B cell (primary cell): ENCODE measurements at regions not wholly inside any gene's neighbourhood (a gene's known extent, or its start where the extent isn't known, plus 50 kb on each side); places are given as distances from the start of the nearest gene placed in this dataset.

Experiments
- ATAC-seq: fragments of 200-7000 bp; cut with Tn5 transposase; one replicate; pipeline ENCODE4 v1.10.0; 2021; ENCODE audit warnings: low read depth, mild to moderate bottlenecking, moderate number of reproducible peaks, moderate library complexity
- CTCF ChIA-PET: fragments of 350-600 bp; sonication (Branson Sonifier 250); formaldehyde crosslinking; loops from one replicate; lab custom pipeline; 2021; ENCODE audit warnings: antibody characterized with exemption, inconsistent platforms; lab: Charles Lee
- POLR2A ChIA-PET: fragments of 350-600 bp; sonication (Branson Sonifier 250); formaldehyde crosslinking; loops from one replicate; lab custom pipeline; 2021; ENCODE audit warnings: antibody characterized with exemption; lab: Charles Lee
- DNase-seq: peaks from one replicate; pipeline ENCODE4 v3.0.0; 2013
- H2AFZ ChIP-seq: 2 replicates; pipeline ENCODE4 v1.6.1; 2012; ENCODE audit warnings: mild to moderate bottlenecking, low read depth, low read length; ENCODE audit not compliant: insufficient read depth, poor library complexity, severe bottlenecking
- H3K27ac ChIP-seq, 2 donors: 1 replicate in 1 of 2; 2 replicates in 1 of 2; pipeline ENCODE4 v1.5.1; 2012 to 2013; ENCODE audit warnings: low read length in 2 of 2, mild to moderate bottlenecking in 2 of 2, moderate library complexity in 1 of 2
- H3K27me3 ChIP-seq, 4 experiments: fragments of 200-600 bp in 1 of 4; sonication (generic) in 1 of 4; replicated peaks in 1 of 4; 1 replicate in 2 of 4; 2 replicates in 2 of 4; pipeline versions ENCODE4 v1.6.1 to v1.7.0; 2013 to 2016; ENCODE audit warnings: low read length in 3 of 4, mild to moderate bottlenecking in 2 of 4, mixed read lengths in 1 of 4, moderate library complexity in 1 of 4; ENCODE audit not compliant: insufficient read depth in 4 of 4, control insufficient read depth in 3 of 4; ENCODE audit errors: control extremely low read depth in 1 of 4
- H3K36me3 ChIP-seq, 2 experiments: replicated peaks in 1 of 2; 1 replicate in 1 of 2; 2 replicates in 1 of 2; pipeline versions ENCODE4 v1.6.1 to v1.7.1; 2013; ENCODE audit warnings: low read length in 1 of 2; ENCODE audit not compliant: insufficient read depth in 2 of 2, control insufficient read depth in 1 of 2; ENCODE audit errors: control extremely low read depth in 1 of 2, extremely low read depth in 1 of 2
- H3K4me1 ChIP-seq, 2 donors: fragments of 200-600 bp in 1 of 2; sonication (generic) in 1 of 2; 1 replicate in 1 of 2; 2 replicates in 1 of 2; pipeline versions ENCODE4 v1.5.1 to v1.6.1; 2013 to 2017; ENCODE audit warnings: low read length in 2 of 2; ENCODE audit not compliant: control insufficient read depth in 2 of 2, insufficient read depth in 2 of 2
- H3K4me2 ChIP-seq: replicated peaks from 2 replicates; pipeline ENCODE3; 2012; ENCODE audit warnings: mild to moderate bottlenecking, low read depth, low read length; ENCODE audit not compliant: poor library complexity, severe bottlenecking
- H3K4me3 ChIP-seq, 5 experiments: fragments of 200-600 bp in 1 of 5; sonication (generic) in 1 of 5; 1 replicate in 3 of 5; 2 replicates in 2 of 5; pipeline versions ENCODE4 v1.5.1 to v1.7.0; 2011 to 2016; ENCODE audit warnings: low read length in 4 of 5, mild to moderate bottlenecking in 4 of 5, low read depth in 2 of 5, control low read depth in 1 of 5, moderate library complexity in 1 of 5; ENCODE audit not compliant: insufficient read depth in 1 of 5; ENCODE audit errors: control extremely low read depth in 1 of 5, extremely low read depth in 1 of 5
- H3K79me2 ChIP-seq: fragments of 200-600 bp; sonication (generic); one replicate; pipeline ENCODE4 v1.6.0; 2016; ENCODE audit warnings: low read length; ENCODE audit not compliant: control insufficient read depth, insufficient read depth
- H3K9ac ChIP-seq: fragments of 200-600 bp; sonication (generic); 2 replicates; pipeline ENCODE4 v1.6.1; 2017; ENCODE audit warnings: mild to moderate bottlenecking, low read length, moderate library complexity
- H3K9me3 ChIP-seq, 3 donors: one replicate each; pipeline versions ENCODE4 v1.6.1 to v1.7.1; 2013; ENCODE audit warnings: low read length in 2 of 3; ENCODE audit not compliant: control insufficient read depth in 2 of 3, insufficient read depth in 1 of 3; ENCODE audit errors: control extremely low read depth in 1 of 3
- H4K20me1 ChIP-seq: 2 replicates; pipeline ENCODE4 v1.6.0; 2012; ENCODE audit warnings: mild to moderate bottlenecking, low read length; ENCODE audit not compliant: insufficient read depth, control insufficient read depth, poor library complexity, severe bottlenecking
- H3K27ac Mint-ChIP-seq: one replicate; pipeline ENCODE4 v1.8.0; 2021; ENCODE audit warnings: mixed read lengths
- H3K27me3 Mint-ChIP-seq: one replicate; pipeline ENCODE4 v1.8.0; 2021; ENCODE audit warnings: mixed read lengths
- H3K4me1 Mint-ChIP-seq: one replicate; pipeline ENCODE4 v1.8.0; 2021; ENCODE audit warnings: mixed read lengths
- H3K4me3 Mint-ChIP-seq: one replicate; pipeline ENCODE4 v1.8.0; 2021; ENCODE audit warnings: mixed read lengths
- H3K9me3 Mint-ChIP-seq: one replicate; pipeline ENCODE4 v1.8.0; 2022; ENCODE audit warnings: mixed read lengths; ENCODE audit not compliant: insufficient read depth
- CTCF ChIP-seq: fragments of 200-600 bp; IDR thresholded peaks from one replicate; pipeline ENCODE4 v1.8.0; 2022; ENCODE audit warnings: antibody characterized with exemption, mild to moderate bottlenecking
- EZH2 ChIP-seq: IDR thresholded peaks from 2 replicates; pipeline ENCODE4 v1.6.1; 2012; ENCODE audit warnings: borderline replicate concordance, low read depth, mild to moderate bottlenecking, moderate library complexity, low read length; ENCODE audit not compliant: insufficient read depth, poor library complexity, severe bottlenecking
- WGBS: methylation state at CpG from one replicate; pipeline ENCODE4 v1.1.5; 2013; ENCODE audit warnings: missing lambda C conversion rate; ENCODE audit not compliant: insufficient coverage; 5-methylcytosine and 5-hydroxymethylcytosine counted together
- intact Hi-C: fragments of 100-400 bp; cut with micrococcal nuclease; formaldehyde crosslinking; loops from one replicate; pipeline ENCODE4 v1.10.0; 2022

GRCh38 chr6:40903456-40903855 lies 135.6 kb downstream of the UNC5CL start:
- Histone ChIP-seq H2AFZ (no peak overlapping the region), H3K27ac (no peak overlapping the region), H4K20me1 (no peaks in the 10 kb centered on the region), H3K4me3 (no peak overlapping the region), H3K4me1 (no peaks in the 10 kb centered on the region), H3K27me3 (peaks cover 0 to 8% (median 3%) of the 10 kb centered on the region in 4 experiments), H3K4me2 (no peak overlapping the region), H3K79me2 (no peaks in the 10 kb centered on the region), H3K9ac (no peak overlapping the region), H3K36me3 (no peaks in the 10 kb centered on the region), H3K9me3 (no peaks in the 10 kb centered on the region)
- ChIA-PET CTCF (no interaction called here), POLR2A (no interaction called here)
- DNase-seq (no peak), ATAC-seq (no peak)
- no peak overlapping the region for H3K4me3 Mint-ChIP-seq
- TF ChIP-seq CTCF (no peak), EZH2 (no peak)
- WGBS = no CpG with 5 or more reads among the region's 1 CpG
- intact Hi-C loops = no loop called here
- no peaks in the 10 kb centered on the region for H3K4me1 Mint-ChIP-seq
- peaks cover 19% of the 10 kb centered on the region for H3K27me3 Mint-ChIP-seq
- H3K27ac Mint-ChIP-seq = no peak overlapping the region
- no peaks in the 10 kb centered on the region for H3K9me3 Mint-ChIP-seq

GRCh38 chr6:40901322-40902055 lies 137.5 kb downstream of the UNC5CL start:
- Histone ChIP-seq H2AFZ (no peak overlapping the region), H3K4me3 (no peak overlapping the region), H3K27ac (no peak overlapping the region), H3K9me3 (no peaks in the 10 kb centered on the region), H3K4me2 (no peak overlapping the region), H3K4me1 (no peaks in the 10 kb centered on the region), H3K36me3 (no peaks in the 10 kb centered on the region), H4K20me1 (no peaks in the 10 kb centered on the region), H3K9ac (no peak overlapping the region), H3K27me3 (peaks cover 0 to 6% (median 1%) of the 10 kb centered on the region in 4 experiments), H3K79me2 (no peaks in the 10 kb centered on the region)
- peaks cover 22% of the 10 kb centered on the region for H3K27me3 Mint-ChIP-seq
- DNase-seq (no peak), ATAC-seq (no peak)
- CTCF ChIA-PET = no interaction called here
- H3K4me1 Mint-ChIP-seq = no peaks in the 10 kb centered on the region
- POLR2A ChIA-PET = no interaction called here
- H3K4me3 Mint-ChIP-seq = no peak overlapping the region
- intact Hi-C loops = no loop called here
- no peak for TF ChIP-seq CTCF
- TF ChIP-seq EZH2 = no peak
- H3K9me3 Mint-ChIP-seq = no peaks in the 10 kb centered on the region
- H3K27ac Mint-ChIP-seq = no peak overlapping the region
- 100% methylated on average over 1 of the region's 1 CpG for WGBS
